Neural cell (in vitro differentiated cells): ENCODE measurements at regions not wholly inside any gene's neighbourhood (a gene's known extent, or its start where the extent isn't known, plus 50 kb on each side); places are given as distances from the start of the nearest gene placed in this dataset.
"Not testable (repeated sequence)": the region's sequence is repeated elsewhere in the genome, so short reads cannot be mapped to it uniquely, and the experiment has no call there.

Experiments used
- CTCF ChIP-seq: fragments of 450-650 bp; IDR thresholded peaks from 2 replicates; pipeline ENCODE4 v1.5.1; 2014; ENCODE audit warnings: antibody characterized with exemption, mild to moderate bottlenecking, moderate library complexity; ENCODE audit not compliant: poor library complexity, severe bottlenecking
- EP300 ChIP-seq: fragments of 450-650 bp; conservative IDR thresholded peaks from 2 replicates; pipeline ENCODE4 v1.6.1; 2014; ENCODE audit warnings: antibody characterized with exemption, mild to moderate bottlenecking, moderate library complexity; ENCODE audit not compliant: poor library complexity, severe bottlenecking
- EZH2 ChIP-seq: fragments of 200-600, 300-800 bp; shearing (Covaris generic), sonication (generic); IDR thresholded peaks from 2 replicates; pipeline ENCODE4 v1.6.1; 2014; ENCODE audit warnings: antibody characterized with exemption, low read length, borderline replicate concordance, mild to moderate bottlenecking; ENCODE audit not compliant: insufficient read depth, poor library complexity, severe bottlenecking
- POLR2AphosphoS5 ChIP-seq: IDR thresholded peaks from 2 replicates; pipeline ENCODE4 v1.6.1; 2012
- RAD21 ChIP-seq: fragments of 450-650 bp; conservative IDR thresholded peaks from 2 replicates; pipeline ENCODE4 v1.6.1; 2014; ENCODE audit warnings: antibody characterized with exemption, mild to moderate bottlenecking, moderate library complexity

- TF ChIP-seq EZH2, CTCF, EP300, POLR2AphosphoS5, RAD21: not testable (repeated sequence)
Observed at GRCh38 chr6:86872810-86873209, 64.5 kb upstream of the HTR1E start.
